ENCODE measurements at regions not wholly inside any gene's neighbourhood (a gene's known extent, or its start where the extent isn't known, plus 50 kb on each side); places are given as distances from the start of the nearest gene placed in this dataset.

GRCh38 chr6:22412994-22413393 lies 116.2 kb upstream of the PRL start:
- 47 to 67% methylated on average over 2 of the region's 2 CpGs for WGBS, 2 donors
- intact Hi-C loops (cut with DNase I) = no loop called here
- ATAC-seq = no peak

GRCh38 chr6:22413681-22414311 lies 117.0 kb upstream of the PRL start:
- Histone ChIP-seq H3K4me1 (no peaks in the 10 kb centered on the region), H3K36me3 (replicated peaks in 1 of 2; ENCODE audit: insufficient read depth in 1 of 2, low read depth in 2 of 2) (no peaks in the 10 kb centered on the region), H3K27me3 (no peaks in the 10 kb centered on the region), H3K9me3 (peaks cover 0 to 3% (median 0%) of the 10 kb centered on the region in 3 donors), H3K27ac (no peak overlapping the region), H3K4me3 (no peak overlapping the region)
- no peak for TF ChIP-seq POLR2A (IDR thresholded peaks at IDR 0.05)
- TF ChIP-seq CTCF (IDR thresholded peaks at IDR 0.05) = no peak
- 32 to 37% methylated on average over 6 of the region's 6 CpGs for WGBS, 2 donors
- DNase-seq (no peak), ATAC-seq (no peak)
- intact Hi-C loops (cut with DNase I) = no loop called here

More at GRCh38 chr6:22412994-22413393, 116.2 kb upstream of the PRL start:
- no peaks in the 10 kb centered on the region for H3K4me1 ChIP-seq
- no peak overlapping the region for H3K27ac ChIP-seq
- no peak overlapping the region for H3K4me3 ChIP-seq
- no peaks in the 10 kb centered on the region for H3K27me3 ChIP-seq
- TF ChIP-seq CTCF (IDR thresholded peaks at IDR 0.05) = no peak
- no peak for TF ChIP-seq POLR2A (IDR thresholded peaks at IDR 0.05)
- no peaks in the 10 kb centered on the region for H3K36me3 ChIP-seq (replicated peaks in 1 of 2; ENCODE audit: insufficient read depth in 1 of 2, low read depth in 2 of 2)
- H3K9me3 ChIP-seq = no peaks in the 10 kb centered on the region
- no peak for DNase-seq

GRCh38 chr6:22418714-22419113 lies 121.9 kb upstream of the PRL start:
- H3K36me3 ChIP-seq (replicated peaks in 1 of 2; ENCODE audit: insufficient read depth in 1 of 2, low read depth in 2 of 2) = no peaks in the 10 kb centered on the region
- H3K27ac ChIP-seq = no peak overlapping the region
- H3K4me1 ChIP-seq = no peaks in the 10 kb centered on the region
- H3K27me3 ChIP-seq = no peaks in the 10 kb centered on the region
- no peak for ATAC-seq
- DNase-seq = no peak
- peaks cover 0 to 7% (median 0%) of the 10 kb centered on the region in 3 donors for H3K9me3 ChIP-seq
- TF ChIP-seq POLR2A (IDR thresholded peaks at IDR 0.05) (no peak), CTCF (IDR thresholded peaks at IDR 0.05) (no peak)
- H3K4me3 ChIP-seq = no peak overlapping the region
- WGBS, 2 donors = 66 to 75% methylated on average over 1 of the region's 1 CpG
- intact Hi-C loops (cut with DNase I) = no loop called here

GRCh38 chr6:22421198-22421597 lies 124.4 kb upstream of the PRL start:
- H3K36me3 ChIP-seq (replicated peaks in 1 of 2; ENCODE audit: insufficient read depth in 1 of 2, low read depth in 2 of 2) = no peaks in the 10 kb centered on the region
- H3K4me1 ChIP-seq = no peaks in the 10 kb centered on the region
- 74 to 84% methylated on average over 2 of the region's 2 CpGs for WGBS, 2 donors
- no peak overlapping the region for H3K4me3 ChIP-seq
- TF ChIP-seq CTCF (IDR thresholded peaks at IDR 0.05) (no peak), POLR2A (IDR thresholded peaks at IDR 0.05) (no peak)
- peaks cover 0 to 7% (median 0%) of the 10 kb centered on the region in 3 donors for H3K9me3 ChIP-seq
- intact Hi-C loops (cut with DNase I) = no loop called here
- H3K27me3 ChIP-seq = no peaks in the 10 kb centered on the region
- H3K27ac ChIP-seq = no peak overlapping the region
- ATAC-seq (no peak), DNase-seq (no peak)

- Histone ChIP-seq H3K4me1 (no peaks in the 10 kb centered on the region), H3K4me3 (no peak overlapping the region), H3K27ac (no peak overlapping the region), H3K9me3 (peaks cover 0 to under 1% (median 0%) of the 10 kb centered on the region in 3 donors), H3K36me3 (replicated peaks in 1 of 2; ENCODE audit: insufficient read depth in 1 of 2, low read depth in 2 of 2) (no peaks in the 10 kb centered on the region), H3K27me3 (no peaks in the 10 kb centered on the region)
- 57 to 58% methylated on average over 2 of the region's 2 CpGs for WGBS, 2 donors
- TF ChIP-seq CTCF (IDR thresholded peaks at IDR 0.05) = no peak
- no peak for TF ChIP-seq POLR2A (IDR thresholded peaks at IDR 0.05)
- DNase-seq = no peak
- ATAC-seq = no peak
- intact Hi-C loops (cut with DNase I) = no loop called here
These were observed 127.4 kb upstream of the PRL start for GRCh38 chr6:22424196-22424595.
